ENCODE measurements at regions not wholly inside any gene's neighbourhood (a gene's known extent, or its start where the extent isn't known, plus 50 kb on each side); places are given as distances from the start of the nearest gene placed in this dataset.
"Not testable (repeated sequence)": the region's sequence is repeated elsewhere in the genome, so short reads cannot be mapped to it uniquely, and the experiment has no call there.

DNA sequence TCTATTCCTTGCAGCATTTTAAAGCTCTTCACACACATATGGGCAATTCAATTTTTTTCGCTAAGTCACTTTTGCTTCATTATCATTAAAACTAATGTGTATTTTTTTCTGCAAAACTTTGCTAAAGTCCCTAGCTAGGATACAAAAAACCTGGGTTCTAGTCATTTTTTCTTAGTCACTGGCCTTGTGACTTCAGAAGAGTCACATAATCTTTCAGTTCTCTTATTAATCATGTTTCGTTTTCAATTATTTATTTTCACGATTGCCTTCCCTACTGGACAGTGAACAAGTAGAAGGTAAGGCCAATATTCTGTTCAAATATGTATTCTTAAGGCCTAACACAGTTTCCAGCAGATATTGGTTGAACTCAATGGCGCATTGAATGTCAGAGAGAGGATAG, 60.9 kb upstream of the CYRIA start:
- H3K27me3 ChIP-seq: peaks cover 0 to 8% (median 0%) of the 10 kb centered on the region in 4 donors
- no peaks in the 10 kb centered on the region for H3K9me3 ChIP-seq
- H3K27ac ChIP-seq: no peak overlapping the region
- WGBS, 2 donors: 87 to 93% methylated on average over 4 of the region's 4 CpGs
- no peaks in the 10 kb centered on the region for H3K36me3 ChIP-seq
- intact Hi-C loops (cut with DNase I): no loop called here
- TF ChIP-seq CTCF (IDR thresholded peaks at IDR 0.05) (no peak), POLR2A (IDR thresholded peaks at IDR 0.05) (no peak)
- peaks cover 0 to 10% (median 0%) of the 10 kb centered on the region in 3 donors for H3K4me1 ChIP-seq
- H3K4me3 ChIP-seq: no peak overlapping the region
- DNase-seq: no peak

DNA sequence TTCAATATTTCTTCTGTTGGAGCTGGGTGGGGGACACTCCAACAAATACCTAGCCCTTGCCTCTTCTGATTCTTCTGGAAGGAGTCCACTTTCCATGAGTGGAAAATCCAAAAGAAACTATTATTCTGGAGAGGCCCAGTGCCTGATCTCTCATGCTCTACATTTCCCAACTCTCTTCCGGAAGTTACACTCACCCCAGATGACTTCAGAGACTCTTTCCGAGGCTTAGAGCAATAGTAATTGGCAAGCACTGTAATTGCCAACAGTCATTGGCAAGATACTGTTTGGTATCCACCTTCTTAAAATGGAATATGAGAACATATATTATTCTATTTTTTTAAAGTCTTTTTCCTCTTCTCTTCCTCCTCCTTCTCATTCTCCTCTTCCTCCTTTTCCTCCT, 60.5 kb upstream of the CYRIA start:
- Histone ChIP-seq H3K4me3 (no peak overlapping the region), H3K4me1 (peaks cover 0 to 10% (median 0%) of the 10 kb centered on the region in 3 donors), H3K27me3 (peaks cover 0 to 13% (median 0%) of the 10 kb centered on the region in 4 donors), H3K36me3 (no peaks in the 10 kb centered on the region), H3K9me3 (no peaks in the 10 kb centered on the region), H3K27ac (no peak overlapping the region)
- TF ChIP-seq POLR2A (IDR thresholded peaks at IDR 0.05) (no peak), CTCF (IDR thresholded peaks at IDR 0.05) (no peak)
- intact Hi-C loops (cut with DNase I): no loop called here
- WGBS, 2 donors: 49 to 53% methylated on average over 2 of the region's 2 CpGs
- DNase-seq: no peak

DNA sequence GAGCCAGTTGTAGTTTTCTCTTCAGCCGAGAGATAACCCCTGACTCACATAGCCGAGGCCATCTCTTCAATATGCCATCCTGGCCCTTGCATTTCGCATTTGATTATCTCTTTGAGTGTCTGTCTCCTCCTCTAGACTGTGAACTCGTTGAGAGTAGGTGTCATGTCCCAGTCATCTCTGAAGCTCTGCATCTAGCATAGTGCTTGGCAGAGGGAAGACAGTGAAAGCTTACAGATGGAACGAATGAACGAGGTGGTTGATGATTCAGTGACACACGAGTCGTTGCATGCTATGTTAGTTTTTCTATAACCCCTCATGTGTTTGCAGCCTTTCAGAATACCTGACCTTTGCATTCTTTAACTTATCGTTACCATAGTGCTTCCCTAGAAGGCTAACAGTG, 59.9 kb upstream of the CYRIA start:
- intact Hi-C loops (cut with DNase I): no loop called here

GRCh38 chr2:16722677-16723076, 57.0 kb upstream of the CYRIA start:
- Histone ChIP-seq H3K27me3 (peaks cover 0 to 14% (median 0%) of the 10 kb centered on the region in 4 donors), H3K36me3 (no peaks in the 10 kb centered on the region), H3K27ac (no peak overlapping the region), H3K4me3 (no peak overlapping the region), H3K4me1 (peaks cover 0 to 13% (median 0%) of the 10 kb centered on the region in 3 donors), H3K9me3 (no peaks in the 10 kb centered on the region)
- DNase-seq: no peak
- 72 to 82% methylated on average over 3 to 9 of the region's 9 CpGs for whole genome bisulfite sequencing, 2 donors
- TF ChIP-seq POLR2A (IDR thresholded peaks at IDR 0.05) (no peak), CTCF (IDR thresholded peaks at IDR 0.05) (no peak)
- intact Hi-C loops (cut with DNase I): no loop called here

More for the DNA sequence above, 59.9 kb upstream of the CYRIA start:
- Histone ChIP-seq H3K27ac (no peak overlapping the region), H3K4me1 (peaks cover 0 to 10% (median 0%) of the 10 kb centered on the region in 3 donors), H3K27me3 (peaks cover 0 to 14% (median 0%) of the 10 kb centered on the region in 4 donors), H3K36me3 (no peaks in the 10 kb centered on the region), H3K4me3 (no peak overlapping the region), H3K9me3 (no peaks in the 10 kb centered on the region)
- no peak for TF ChIP-seq POLR2A (IDR thresholded peaks at IDR 0.05)
- DNase-seq: no peak
- 54 to 61% methylated on average over 9 of the region's 9 CpGs for WGBS, 2 donors

DNA sequence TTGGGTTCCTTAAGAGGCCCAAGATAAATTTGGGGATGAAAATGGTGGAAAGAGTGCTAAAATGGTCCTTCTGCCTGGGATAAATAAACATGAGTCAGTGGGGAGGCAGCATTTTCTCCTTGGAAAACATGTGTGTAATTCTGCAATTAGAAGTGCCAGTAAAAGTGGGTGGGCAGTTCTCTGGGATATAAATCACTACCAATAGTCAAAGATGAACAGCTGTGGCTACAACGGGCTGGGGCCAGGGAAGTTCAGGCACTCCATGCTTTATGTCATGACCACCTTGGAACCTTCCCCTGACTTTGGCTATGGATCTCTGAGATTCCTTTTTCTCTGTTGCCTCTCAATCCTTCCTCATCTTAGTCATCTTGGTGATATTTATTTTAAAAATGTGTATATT, 56.5 kb upstream of the CYRIA start:
- no peaks in the 10 kb centered on the region for H3K36me3 ChIP-seq
- WGBS, 2 donors: 60% methylated on average over 1 of the region's 1 CpG
- H3K27ac ChIP-seq: no peak overlapping the region
- no peak for DNase-seq
- H3K27me3 ChIP-seq: peaks cover 0 to 14% (median 0%) of the 10 kb centered on the region in 4 donors
- peaks cover 0 to 12% (median 0%) of the 10 kb centered on the region in 3 donors for H3K4me1 ChIP-seq
- H3K4me3 ChIP-seq: no peak overlapping the region
- no peaks in the 10 kb centered on the region for H3K9me3 ChIP-seq
- intact Hi-C loops (cut with DNase I): no loop called here
- TF ChIP-seq CTCF (IDR thresholded peaks at IDR 0.05): no peak
- TF ChIP-seq POLR2A (IDR thresholded peaks at IDR 0.05): no peak

- H3K27ac ChIP-seq; intact Hi-C loops (cut with DNase I); H3K4me3 ChIP-seq; H3K9me3 ChIP-seq; DNase-seq; H3K36me3 ChIP-seq: not testable (repeated sequence)
- Histone ChIP-seq H3K27me3 (peaks cover 0 to 14% (median 0%) of the 10 kb centered on the region in 4 donors), H3K4me1 (peaks cover 0 to 10% (median 0%) of the 10 kb centered on the region in 3 donors)
- WGBS, 2 donors: 82 to 86% methylated on average over 4 of the region's 4 CpGs
These were observed 55.9 kb upstream of the CYRIA start for GRCh38 chr2:16721529-16721928.

DNA sequence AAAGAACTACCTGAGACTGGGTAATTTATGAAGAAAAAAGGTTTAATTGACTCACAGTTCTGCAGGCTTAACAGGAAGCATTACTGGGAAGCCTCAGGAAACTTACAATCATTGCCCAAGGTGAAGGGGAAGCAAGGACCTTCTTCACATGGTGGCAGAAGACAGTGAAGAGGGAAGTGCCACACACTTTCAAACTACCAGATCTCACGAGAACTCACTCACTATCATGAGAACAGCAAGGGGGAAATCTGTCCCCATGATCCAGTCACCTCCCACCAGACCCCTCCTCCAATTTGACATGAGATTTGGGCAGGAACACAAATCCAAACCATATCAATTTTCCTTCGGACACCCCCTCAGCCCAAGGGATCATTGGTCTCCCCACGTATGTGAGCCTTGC, 55.1 kb upstream of the CYRIA start:
- H3K27ac ChIP-seq; H3K9me3 ChIP-seq; H3K4me3 ChIP-seq; intact Hi-C loops (cut with DNase I); DNase-seq; H3K36me3 ChIP-seq: not testable (repeated sequence)
- Histone ChIP-seq H3K4me1 (peaks cover 0 to 10% (median 0%) of the 10 kb centered on the region in 3 donors), H3K27me3 (peaks cover 0 to 14% (median 0%) of the 10 kb centered on the region in 4 donors)
- 79 to 82% methylated on average over 3 of the region's 3 CpGs for whole genome bisulfite sequencing, 2 donors

All from esophagus squamous epithelium (tissue), 5 donors.